H1 (cell line): ENCODE measurements at regions not wholly inside any gene's neighbourhood (a gene's known extent, or its start where the extent isn't known, plus 50 kb on each side); places are given as distances from the start of the nearest gene placed in this dataset.

Source experiments
- CTCF ChIP-seq, 3 experiments: IDR thresholded peaks; 1 replicate in 2 of 3; 2 replicates in 1 of 3; pipeline versions ENCODE4 v1.5.1 to v1.6.1; 2011; ENCODE audit warnings: low read length in 3 of 3, mild to moderate bottlenecking in 3 of 3, inconsistent platforms in 2 of 3, low read depth in 1 of 3, moderate library complexity in 1 of 3; ENCODE audit not compliant: insufficient read depth in 1 of 3; ENCODE audit errors: control extremely low read depth in 1 of 3
- EGR1 ChIP-seq: IDR thresholded peaks from 2 replicates; pipeline ENCODE4 v1.6.1; 2011; ENCODE audit warnings: low read depth, low read length, borderline replicate concordance
- EZH2 ChIP-seq: fragments of 200-600 bp; sonication (generic); IDR thresholded peaks from 2 replicates; pipeline ENCODE4 v1.7.1; 2012; ENCODE audit warnings: low read depth, mild to moderate bottlenecking, moderate library complexity, low read length, inconsistent platforms; ENCODE audit not compliant: severe bottlenecking
- HDAC6 ChIP-seq: IDR thresholded peaks from one replicate; pipeline ENCODE4 v1.7.1; 2012; ENCODE audit warnings: low read depth, mild to moderate bottlenecking, inconsistent platforms, low read length, moderate library complexity
- NANOG ChIP-seq: IDR thresholded peaks from 2 replicates; pipeline ENCODE4 v1.6.1; 2011; ENCODE audit warnings: low read length, low read depth, mild to moderate bottlenecking, inconsistent platforms; ENCODE audit not compliant: insufficient read depth, poor library complexity, severe bottlenecking
- NRF1 ChIP-seq: IDR thresholded peaks from 2 replicates; pipeline ENCODE4 v1.6.1; 2011; ENCODE audit warnings: mild to moderate bottlenecking, low read depth, low read length, improper control_type of control experiment
- PHF8 ChIP-seq: fragments of 200-600 bp; sonication (generic); conservative IDR thresholded peaks from 2 replicates; pipeline ENCODE4 v1.7.1; 2012; ENCODE audit warnings: low read depth, mild to moderate bottlenecking, inconsistent platforms, low read length, moderate library complexity
- POLR2A ChIP-seq, 2 experiments: IDR thresholded peaks; 1 replicate in 1 of 2; 2 replicates in 1 of 2; pipeline ENCODE4 v1.6.1; 2011; ENCODE audit warnings: low read depth in 2 of 2, low read length in 2 of 2, mild to moderate bottlenecking in 2 of 2; ENCODE audit errors: control extremely low read depth in 1 of 2
- RXRA ChIP-seq: IDR thresholded peaks from 2 replicates; pipeline ENCODE4 v1.6.1; 2011; ENCODE audit warnings: low read depth, mild to moderate bottlenecking, low read length, moderate library complexity; ENCODE audit not compliant: insufficient read depth
- SIN3A ChIP-seq, 2 experiments: IDR thresholded peaks in 1 of 2; conservative IDR thresholded peaks in 1 of 2; 2 replicates each; pipeline ENCODE4 v1.6.1; 2011 to 2012; ENCODE audit warnings: low read length in 2 of 2, improper control_type of control experiment in 1 of 2, low read depth in 1 of 2, mild to moderate bottlenecking in 1 of 2
- SUZ12 ChIP-seq: fragments of 200-600 bp; sonication (generic); IDR thresholded peaks from 2 replicates; pipeline ENCODE4 v1.6.1; 2012; ENCODE audit warnings: mild to moderate bottlenecking, inconsistent platforms, low read length, moderate library complexity, mixed read lengths
- TBP ChIP-seq: IDR thresholded peaks from 2 replicates; pipeline ENCODE4 v1.6.1; 2011; ENCODE audit warnings: low read depth, low read length, improper control_type of control experiment
- ZNF274 ChIP-seq: IDR thresholded peaks from 2 replicates; pipeline ENCODE4 v1.7.0; 2012; ENCODE audit warnings: low read length, borderline replicate concordance; ENCODE audit errors: extremely low read depth

- TF ChIP-seq SUZ12: no peak
- no peak for TF ChIP-seq TBP
- no peak for TF ChIP-seq CTCF (IDR thresholded peaks at IDR 0.05; ENCODE audit: control extremely low read depth in 1 of 3, insufficient read depth in 1 of 3, low read depth in 1 of 3, low read length in 3 of 3)
- no peak for TF ChIP-seq RXRA
- no peak for TF ChIP-seq POLR2A (IDR thresholded peaks at IDR 0.05; ENCODE audit: control extremely low read depth in 1 of 2, low read depth in 2 of 2, low read length in 2 of 2)
- no peak for TF ChIP-seq PHF8
- TF ChIP-seq NRF1: no peak
- TF ChIP-seq HDAC6: no peak
- TF ChIP-seq SIN3A (conservative IDR thresholded peaks at IDR 0.05 in 1 of 2, IDR thresholded peaks at IDR 0.05 in 1 of 2; ENCODE audit: low read depth in 1 of 2, low read length in 2 of 2): no peak
- TF ChIP-seq ZNF274: no peak
- no peak for TF ChIP-seq NANOG
- no peak for TF ChIP-seq EZH2
- TF ChIP-seq EGR1: no peak
Measured at GRCh38 chr7:117929237-117929636, 56.0 kb upstream of the CTTNBP2 start.
